ENCODE measurements at regions not wholly inside any gene's neighbourhood (a gene's known extent, or its start where the extent isn't known, plus 50 kb on each side); places are given as distances from the start of the nearest gene placed in this dataset.

GRCh38 chr5:67510204-67510603 lies 313.6 kb upstream of the CD180 start:
- Histone ChIP-seq H3K27me3 (ENCODE audit: control insufficient read depth in 4 of 4, insufficient read depth in 4 of 4, low read length in 3 of 4) (no peaks in the 10 kb centered on the region), H3K4me1 (ENCODE audit: control insufficient read depth in 4 of 4, insufficient read depth in 4 of 4, low read length in 3 of 4) (no peaks in the 10 kb centered on the region), H3K4me3 (ENCODE audit: low read depth in 1 of 3, low read length in 3 of 3) (no peak overlapping the region), H3K27ac (ENCODE audit: low read depth in 1 of 2, low read length in 2 of 2) (no peak overlapping the region), H3K9ac (ENCODE audit: low read depth in 1 of 2, low read length in 2 of 2) (no peak overlapping the region), H3K9me3 (ENCODE audit: control insufficient read depth in 4 of 4, low read length in 3 of 4) (no peaks in the 10 kb centered on the region), H3K36me3 (ENCODE audit: control insufficient read depth in 4 of 4, insufficient read depth in 3 of 4, low read depth in 1 of 4, low read length in 3 of 4) (no peaks in the 10 kb centered on the region)
- no peak for TF ChIP-seq NR2F2 (IDR thresholded peaks at IDR 0.05)
- TF ChIP-seq ZBTB33 (IDR thresholded peaks at IDR 0.05): no peak
- no peak for TF ChIP-seq RAD21 (IDR thresholded peaks at IDR 0.05)
- no peak for TF ChIP-seq YY1 (IDR thresholded peaks at IDR 0.05)
- TF ChIP-seq ATF3 (IDR thresholded peaks at IDR 0.05): no peak
- TF ChIP-seq TAF1 (conservative IDR thresholded peaks at IDR 0.05): no peak
- TF ChIP-seq MAX (IDR thresholded peaks at IDR 0.05): no peak
- no peak for TF ChIP-seq CTCF (IDR thresholded peaks at IDR 0.05; ENCODE audit: low read depth, low read length, missing input control)
- no peak for TF ChIP-seq FOXA1 (IDR thresholded peaks at IDR 0.05)
- no peak for TF ChIP-seq RXRA (IDR thresholded peaks at IDR 0.05)
- no peak for TF ChIP-seq HNF4G (IDR thresholded peaks at IDR 0.05)
- no peak for TF ChIP-seq JUND (IDR thresholded peaks at IDR 0.05)
- TF ChIP-seq HNF4A (conservative IDR thresholded peaks at IDR 0.05): no peak
- no peak for TF ChIP-seq SP1 (IDR thresholded peaks at IDR 0.05)
- no peak for TF ChIP-seq REST (IDR thresholded peaks at IDR 0.05)
- TF ChIP-seq EGR1 (IDR thresholded peaks at IDR 0.05; ENCODE audit: low read depth in 2 of 2): no peak
- no peak for TF ChIP-seq FOXA2 (IDR thresholded peaks at IDR 0.05)
- TF ChIP-seq GABPA (IDR thresholded peaks at IDR 0.05 in 1 of 2, conservative IDR thresholded peaks at IDR 0.05 in 1 of 2): no peak
- DNase-seq (ENCODE audit: low spot score): no peak

Measured in liver (tissue), 7 donors.